GM23338 (cell line): ENCODE measurements at regions not wholly inside any gene's neighbourhood (a gene's known extent, or its start where the extent isn't known, plus 50 kb on each side); places are given as distances from the start of the nearest gene placed in this dataset.

Source experiments
- ATAC-seq: fragments of 200-7000 bp; cut with Tn5 transposase; 3 replicates; pipeline ENCODE4 v1.9.1; 2020
- DNase-seq: peaks from one replicate; pipeline ENCODE4 v3.0.0-alpha.2; 2015; ENCODE audit warnings: low spot score
- H2AFZ ChIP-seq: fragments of 200-600 bp; sonication (generic); 2 replicates; pipeline ENCODE4 v1.8.0; 2016; ENCODE audit warnings: antibody characterized with exemption, mild to moderate bottlenecking, moderate library complexity
- H3F3A ChIP-seq: fragments of 200-600 bp; sonication (generic); replicated peaks from 2 replicates; pipeline ENCODE4 v1.8.0; 2017; ENCODE audit warnings: antibody characterized with exemption, mixed run types, low read depth
- H3K27ac ChIP-seq: fragments of 200-600 bp; sonication (generic); 2 replicates; pipeline ENCODE4 v1.6.1; 2016; ENCODE audit warnings: low read depth
- H3K27me3 ChIP-seq: fragments of 200-600 bp; sonication (generic); 2 replicates; pipeline ENCODE4 v1.8.0; 2016; ENCODE audit warnings: mild to moderate bottlenecking, mixed run types, moderate library complexity; ENCODE audit not compliant: insufficient read depth
- H3K36me3 ChIP-seq: fragments of 200-600 bp; sonication (generic); 2 replicates; pipeline ENCODE4 v1.8.0; 2016; ENCODE audit warnings: mild to moderate bottlenecking; ENCODE audit not compliant: insufficient read depth
- H3K4me1 ChIP-seq: fragments of 200-600 bp; sonication (generic); 2 replicates; pipeline ENCODE4 v1.8.0; 2016; ENCODE audit warnings: mild to moderate bottlenecking, moderate library complexity; ENCODE audit not compliant: insufficient read depth
- H3K4me2 ChIP-seq: fragments of 200-600 bp; sonication (generic); 2 replicates; pipeline ENCODE4 v1.7.1; 2017; ENCODE audit warnings: mixed run types
- H3K4me3 ChIP-seq: fragments of 200-600 bp; sonication (generic); 2 replicates; pipeline ENCODE4 v1.6.1; 2016; ENCODE audit warnings: mixed run types
- H3K79me2 ChIP-seq: fragments of 200-600 bp; sonication (generic); replicated peaks from 2 replicates; pipeline ENCODE4 v1.8.0; 2017; ENCODE audit warnings: mild to moderate bottlenecking; ENCODE audit not compliant: insufficient read depth
- H3K9me2 ChIP-seq: fragments of 200-600 bp; sonication (generic); 2 replicates; pipeline ENCODE4 v1.8.0; 2017; ENCODE audit not compliant: insufficient read depth
- H4K20me1 ChIP-seq: fragments of 200-600 bp; sonication (generic); replicated peaks from 2 replicates; pipeline ENCODE4 v1.8.0; 2017; ENCODE audit warnings: mild to moderate bottlenecking; ENCODE audit not compliant: insufficient read depth
- H3K27ac Mint-ChIP-seq: 2 replicates; pipeline ENCODE4 v1.8.0; 2020; ENCODE audit warnings: inconsistent platforms, mild to moderate bottlenecking, moderate library complexity, mixed read lengths
- H3K27me3 Mint-ChIP-seq: 3 replicates; pipeline ENCODE4 v1.8.0; 2022; ENCODE audit warnings: low read depth, mild to moderate bottlenecking, moderate library complexity, mixed read lengths, inconsistent platforms; ENCODE audit not compliant: insufficient read depth, poor library complexity
- H3K36me3 Mint-ChIP-seq: 3 replicates; pipeline ENCODE4 v1.8.0; 2021; ENCODE audit warnings: low read depth, mild to moderate bottlenecking, inconsistent platforms, moderate library complexity, mixed read lengths
- H3K4me1 Mint-ChIP-seq: 3 replicates; pipeline ENCODE4 v1.8.0; 2020; ENCODE audit warnings: mild to moderate bottlenecking, inconsistent platforms, mixed read lengths
- H3K4me3 Mint-ChIP-seq: 3 replicates; pipeline ENCODE4 v1.8.0; 2021; ENCODE audit warnings: moderate library complexity, mild to moderate bottlenecking, inconsistent platforms, mixed read lengths
- H3K9me3 Mint-ChIP-seq: 3 replicates; pipeline ENCODE4 v1.8.0; 2020; ENCODE audit warnings: moderate library complexity, mild to moderate bottlenecking, inconsistent platforms, mixed read lengths
- CREB1 ChIP-seq: fragments of 250-450 bp; sonication (Bioruptor Pico); IDR thresholded peaks from 2 replicates; pipeline ENCODE4 v1.5.0; 2020; ENCODE audit warnings: low read depth, mild to moderate bottlenecking, moderate library complexity
- EZH2 ChIP-seq: fragments of 200-600 bp; sonication (generic); IDR thresholded peaks from one replicate; pipeline ENCODE4 v1.8.0; 2017; ENCODE audit warnings: antibody characterized with exemption, mild to moderate bottlenecking, low read depth; ENCODE audit not compliant: unreplicated experiment
- EZH2phosphoT487 ChIP-seq: fragments of 200-600 bp; sonication (generic); IDR thresholded peaks from one replicate; pipeline ENCODE4 v1.8.1; 2018; ENCODE audit warnings: antibody characterized with exemption; ENCODE audit not compliant: unreplicated experiment
- JUNB ChIP-seq: IDR thresholded peaks from one replicate; pipeline ENCODE4 v1.6.1; 2016; ENCODE audit warnings: antibody characterized with exemption; ENCODE audit not compliant: unreplicated experiment
- NANOG ChIP-seq: IDR thresholded peaks from 2 replicates; pipeline ENCODE4 v1.6.1; 2016; ENCODE audit warnings: antibody characterized with exemption, borderline replicate concordance
- POLR2AphosphoS5 ChIP-seq: IDR thresholded peaks from 2 replicates; pipeline ENCODE4 v1.6.1; 2016; ENCODE audit warnings: antibody characterized with exemption, low read depth
- STAT1 ChIP-seq: IDR thresholded peaks from one replicate; pipeline ENCODE4 v1.6.1; 2016; ENCODE audit warnings: antibody characterized with exemption; ENCODE audit not compliant: unreplicated experiment
- ZNF114 ChIP-seq: fragments of 250-450 bp; sonication (Bioruptor Pico); IDR thresholded peaks from 2 replicates; pipeline ENCODE4 v1.5.0; 2020; ENCODE audit warnings: mild to moderate bottlenecking, moderate library complexity
- ZNF331 ChIP-seq: fragments of 250-450 bp; sonication (Bioruptor Pico); IDR thresholded peaks from 2 replicates; pipeline ENCODE4 v1.5.0; 2020; ENCODE audit warnings: low read depth, mild to moderate bottlenecking, moderate library complexity
- TF ChIP-seq, protein P1 (sequence below): IDR thresholded peaks from one replicate; pipeline ENCODE4 v1.6.1; 2018; ENCODE audit warnings: antibody characterized with exemption; ENCODE audit not compliant: unreplicated experiment
- TF ChIP-seq, protein P2 (sequence below), 2 experiments: fragments of 200-600 bp in 1 of 2; sonication (generic) in 1 of 2; conservative IDR thresholded peaks; 2 replicates each; pipeline versions ENCODE4 v1.5.1 to v1.6.1; 2016 to 2017; ENCODE audit warnings: antibody characterized with exemption in 2 of 2, low read depth in 2 of 2, mild to moderate bottlenecking in 2 of 2, moderate library complexity in 1 of 2
- TF ChIP-seq, protein P3 (sequence below): IDR thresholded peaks from 2 replicates; pipeline ENCODE4 v1.6.1; 2016; ENCODE audit warnings: antibody characterized with exemption

DNA sequence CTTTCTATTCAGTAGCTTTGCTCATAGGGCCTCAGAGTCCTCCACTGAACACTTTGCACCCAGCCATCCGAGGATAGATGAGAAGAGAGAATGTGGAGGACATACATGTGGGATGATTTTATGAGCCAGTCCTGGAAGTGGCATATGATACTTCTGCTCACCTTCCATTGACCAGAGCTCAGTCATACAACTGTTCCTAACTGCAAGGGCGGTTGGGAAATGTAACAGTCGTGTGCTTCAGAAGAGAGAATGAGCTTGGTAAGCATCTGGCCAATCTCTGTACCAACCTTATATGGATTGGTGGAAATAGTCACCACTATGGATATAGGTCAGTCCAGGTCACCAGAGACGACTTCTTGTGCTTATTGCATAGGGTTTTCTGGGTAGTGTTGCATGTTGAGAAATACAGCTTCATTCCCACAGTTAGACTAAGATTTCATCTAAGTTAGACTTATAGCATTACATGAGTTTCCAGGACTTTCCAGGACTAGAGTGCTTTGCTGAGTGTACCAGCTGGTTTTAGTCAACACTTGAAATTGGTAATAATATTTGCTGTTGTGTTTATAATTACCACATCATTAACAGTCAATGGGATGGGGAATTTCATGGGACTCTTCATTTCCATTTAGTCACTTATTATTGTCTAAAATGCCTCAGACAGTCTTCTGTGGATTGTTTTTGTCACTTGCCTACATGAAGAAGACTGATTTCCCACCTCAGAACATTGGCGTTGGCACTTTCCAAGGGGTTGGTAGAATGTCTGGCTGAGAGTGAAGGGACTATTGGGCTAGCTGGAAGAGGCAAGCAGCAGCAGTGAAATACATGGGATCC lies 214.5 kb upstream of the ROPN1 start (continued):
- TF ChIP-seq, protein P1, sequence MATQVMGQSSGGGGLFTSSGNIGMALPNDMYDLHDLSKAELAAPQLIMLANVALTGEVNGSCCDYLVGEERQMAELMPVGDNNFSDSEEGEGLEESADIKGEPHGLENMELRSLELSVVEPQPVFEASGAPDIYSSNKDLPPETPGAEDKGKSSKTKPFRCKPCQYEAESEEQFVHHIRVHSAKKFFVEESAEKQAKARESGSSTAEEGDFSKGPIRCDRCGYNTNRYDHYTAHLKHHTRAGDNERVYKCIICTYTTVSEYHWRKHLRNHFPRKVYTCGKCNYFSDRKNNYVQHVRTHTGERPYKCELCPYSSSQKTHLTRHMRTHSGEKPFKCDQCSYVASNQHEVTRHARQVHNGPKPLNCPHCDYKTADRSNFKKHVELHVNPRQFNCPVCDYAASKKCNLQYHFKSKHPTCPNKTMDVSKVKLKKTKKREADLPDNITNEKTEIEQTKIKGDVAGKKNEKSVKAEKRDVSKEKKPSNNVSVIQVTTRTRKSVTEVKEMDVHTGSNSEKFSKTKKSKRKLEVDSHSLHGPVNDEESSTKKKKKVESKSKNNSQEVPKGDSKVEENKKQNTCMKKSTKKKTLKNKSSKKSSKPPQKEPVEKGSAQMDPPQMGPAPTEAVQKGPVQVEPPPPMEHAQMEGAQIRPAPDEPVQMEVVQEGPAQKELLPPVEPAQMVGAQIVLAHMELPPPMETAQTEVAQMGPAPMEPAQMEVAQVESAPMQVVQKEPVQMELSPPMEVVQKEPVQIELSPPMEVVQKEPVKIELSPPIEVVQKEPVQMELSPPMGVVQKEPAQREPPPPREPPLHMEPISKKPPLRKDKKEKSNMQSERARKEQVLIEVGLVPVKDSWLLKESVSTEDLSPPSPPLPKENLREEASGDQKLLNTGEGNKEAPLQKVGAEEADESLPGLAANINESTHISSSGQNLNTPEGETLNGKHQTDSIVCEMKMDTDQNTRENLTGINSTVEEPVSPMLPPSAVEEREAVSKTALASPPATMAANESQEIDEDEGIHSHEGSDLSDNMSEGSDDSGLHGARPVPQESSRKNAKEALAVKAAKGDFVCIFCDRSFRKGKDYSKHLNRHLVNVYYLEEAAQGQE, result no peak
- TF ChIP-seq ZNF114 (CRISPR knock-in tag), result no peak
- no peak for TF ChIP-seq EZH2phosphoT487
- no peak for TF ChIP-seq ZNF331 (CRISPR knock-in tag)
- TF ChIP-seq NANOG, result no peak
- TF ChIP-seq JUNB, result no peak
- no peak for TF ChIP-seq POLR2AphosphoS5

DNA sequence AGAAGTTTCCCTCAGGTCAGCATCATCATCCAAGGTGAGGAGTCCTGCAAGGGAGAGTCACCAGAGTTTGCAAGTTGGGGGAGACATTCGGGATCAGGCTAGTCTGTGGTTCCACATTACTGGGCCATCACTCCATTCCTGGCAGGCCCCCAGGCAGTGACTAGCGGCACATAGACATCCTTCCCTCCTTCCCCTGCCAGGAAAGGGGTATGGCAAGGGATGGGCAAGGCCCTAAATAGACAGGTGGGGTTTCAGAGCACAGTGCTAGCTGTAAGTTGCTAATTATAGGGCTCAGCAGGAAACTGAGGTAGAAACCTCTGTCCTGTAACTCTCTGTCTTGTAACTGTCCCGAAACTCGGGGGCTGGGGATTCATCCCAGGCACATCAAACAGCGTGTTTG lies 215.2 kb upstream of the ROPN1 start:
- no peak overlapping the region for H3K4me3 Mint-ChIP-seq
- H3K27ac Mint-ChIP-seq, result no peak overlapping the region
- H2AFZ ChIP-seq, result no peak overlapping the region
- no peaks in the 10 kb centered on the region for H3F3A ChIP-seq
- H3K4me1 Mint-ChIP-seq, result peaks cover 12% of the 10 kb centered on the region
- H3K4me3 ChIP-seq, result no peak overlapping the region
- H3K9me2 ChIP-seq, result 0 out of 2 replicates have a peak, but pooled peaks cover 5% of the 10 kb centered on the region
- H3K27me3 ChIP-seq, result no peaks in the 10 kb centered on the region
- no peaks in the 10 kb centered on the region; the same call in 1 of the 2 replicates for H3K4me1 ChIP-seq
- no peaks in the 10 kb centered on the region for H3K36me3 ChIP-seq
- H3K27ac ChIP-seq, result no peak overlapping the region
- no peaks in the 10 kb centered on the region for H3K36me3 Mint-ChIP-seq
- H3K79me2 ChIP-seq, result no peaks in the 10 kb centered on the region
- no peaks in the 10 kb centered on the region for H4K20me1 ChIP-seq
- no peaks in the 10 kb centered on the region for H3K9me3 Mint-ChIP-seq
- no peak for DNase-seq
- no peak overlapping the region for H3K4me2 ChIP-seq
- no peaks in the 10 kb centered on the region for H3K27me3 Mint-ChIP-seq
- no peak for ATAC-seq
- no peak for TF ChIP-seq EZH2
- TF ChIP-seq, protein P2, sequence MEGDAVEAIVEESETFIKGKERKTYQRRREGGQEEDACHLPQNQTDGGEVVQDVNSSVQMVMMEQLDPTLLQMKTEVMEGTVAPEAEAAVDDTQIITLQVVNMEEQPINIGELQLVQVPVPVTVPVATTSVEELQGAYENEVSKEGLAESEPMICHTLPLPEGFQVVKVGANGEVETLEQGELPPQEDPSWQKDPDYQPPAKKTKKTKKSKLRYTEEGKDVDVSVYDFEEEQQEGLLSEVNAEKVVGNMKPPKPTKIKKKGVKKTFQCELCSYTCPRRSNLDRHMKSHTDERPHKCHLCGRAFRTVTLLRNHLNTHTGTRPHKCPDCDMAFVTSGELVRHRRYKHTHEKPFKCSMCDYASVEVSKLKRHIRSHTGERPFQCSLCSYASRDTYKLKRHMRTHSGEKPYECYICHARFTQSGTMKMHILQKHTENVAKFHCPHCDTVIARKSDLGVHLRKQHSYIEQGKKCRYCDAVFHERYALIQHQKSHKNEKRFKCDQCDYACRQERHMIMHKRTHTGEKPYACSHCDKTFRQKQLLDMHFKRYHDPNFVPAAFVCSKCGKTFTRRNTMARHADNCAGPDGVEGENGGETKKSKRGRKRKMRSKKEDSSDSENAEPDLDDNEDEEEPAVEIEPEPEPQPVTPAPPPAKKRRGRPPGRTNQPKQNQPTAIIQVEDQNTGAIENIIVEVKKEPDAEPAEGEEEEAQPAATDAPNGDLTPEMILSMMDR (conservative IDR thresholded peaks at IDR 0.05; ENCODE audit: low read depth in 2 of 2), result no peak
- TF ChIP-seq, protein P1, result no peak
- no peak for TF ChIP-seq CREB1
- TF ChIP-seq NANOG, result no peak
- no peak for TF ChIP-seq JUNB
- TF ChIP-seq EZH2phosphoT487, result no peak
- TF ChIP-seq, protein P3, sequence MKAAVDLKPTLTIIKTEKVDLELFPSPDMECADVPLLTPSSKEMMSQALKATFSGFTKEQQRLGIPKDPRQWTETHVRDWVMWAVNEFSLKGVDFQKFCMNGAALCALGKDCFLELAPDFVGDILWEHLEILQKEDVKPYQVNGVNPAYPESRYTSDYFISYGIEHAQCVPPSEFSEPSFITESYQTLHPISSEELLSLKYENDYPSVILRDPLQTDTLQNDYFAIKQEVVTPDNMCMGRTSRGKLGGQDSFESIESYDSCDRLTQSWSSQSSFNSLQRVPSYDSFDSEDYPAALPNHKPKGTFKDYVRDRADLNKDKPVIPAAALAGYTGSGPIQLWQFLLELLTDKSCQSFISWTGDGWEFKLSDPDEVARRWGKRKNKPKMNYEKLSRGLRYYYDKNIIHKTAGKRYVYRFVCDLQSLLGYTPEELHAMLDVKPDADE, result no peak
- no peak for TF ChIP-seq ZNF114 (CRISPR knock-in tag)
- no peak for TF ChIP-seq POLR2AphosphoS5
- no peak for TF ChIP-seq ZNF331 (CRISPR knock-in tag)
- no peak for TF ChIP-seq STAT1
